ENCODE measurements at regions not wholly inside any gene's neighbourhood (a gene's known extent, or its start where the extent isn't known, plus 50 kb on each side); places are given as distances from the start of the nearest gene placed in this dataset.
"Not testable (repeated sequence)": the region's sequence is repeated elsewhere in the genome, so short reads cannot be mapped to it uniquely, and the experiment has no call there.

DNA sequence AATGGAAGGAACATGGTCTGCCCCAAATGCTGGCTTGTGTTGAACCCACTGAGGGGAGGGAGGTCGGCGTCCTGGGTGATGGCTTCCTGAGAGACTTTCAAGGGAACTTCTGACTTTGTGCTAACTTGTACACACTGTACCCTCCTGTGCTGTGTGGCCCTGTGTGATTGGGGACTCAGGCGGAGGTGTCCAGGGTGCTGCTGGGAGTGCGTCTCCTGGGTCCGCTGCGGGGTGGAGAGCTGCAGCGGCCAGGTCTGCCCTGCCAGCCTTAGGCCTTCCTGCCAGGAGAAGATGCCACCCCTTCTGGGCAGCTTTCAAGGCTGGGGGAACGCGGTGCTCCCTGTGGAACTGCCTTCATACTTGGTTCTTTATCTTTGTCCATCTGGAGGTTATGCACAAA is 170.1 kb downstream of the URI1 start:
- no peaks in the 10 kb centered on the region for H3K27me3 ChIP-seq
- no peaks in the 10 kb centered on the region for H3K9me3 ChIP-seq
- no peak overlapping the region for H3K9ac ChIP-seq (ENCODE audit: low read depth in 2 of 2, low read length in 2 of 2)
- H3K4me1 ChIP-seq, result no peaks in the 10 kb centered on the region
- TF ChIP-seq, protein P1, sequence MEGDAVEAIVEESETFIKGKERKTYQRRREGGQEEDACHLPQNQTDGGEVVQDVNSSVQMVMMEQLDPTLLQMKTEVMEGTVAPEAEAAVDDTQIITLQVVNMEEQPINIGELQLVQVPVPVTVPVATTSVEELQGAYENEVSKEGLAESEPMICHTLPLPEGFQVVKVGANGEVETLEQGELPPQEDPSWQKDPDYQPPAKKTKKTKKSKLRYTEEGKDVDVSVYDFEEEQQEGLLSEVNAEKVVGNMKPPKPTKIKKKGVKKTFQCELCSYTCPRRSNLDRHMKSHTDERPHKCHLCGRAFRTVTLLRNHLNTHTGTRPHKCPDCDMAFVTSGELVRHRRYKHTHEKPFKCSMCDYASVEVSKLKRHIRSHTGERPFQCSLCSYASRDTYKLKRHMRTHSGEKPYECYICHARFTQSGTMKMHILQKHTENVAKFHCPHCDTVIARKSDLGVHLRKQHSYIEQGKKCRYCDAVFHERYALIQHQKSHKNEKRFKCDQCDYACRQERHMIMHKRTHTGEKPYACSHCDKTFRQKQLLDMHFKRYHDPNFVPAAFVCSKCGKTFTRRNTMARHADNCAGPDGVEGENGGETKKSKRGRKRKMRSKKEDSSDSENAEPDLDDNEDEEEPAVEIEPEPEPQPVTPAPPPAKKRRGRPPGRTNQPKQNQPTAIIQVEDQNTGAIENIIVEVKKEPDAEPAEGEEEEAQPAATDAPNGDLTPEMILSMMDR (IDR thresholded peaks at IDR 0.05), result no peak
- H3K4me3 ChIP-seq, result no peak overlapping the region
- intact Hi-C loops (cut with DNase I), result no loop called here
- DNase-seq, result no peak
- H3K36me3 ChIP-seq, result no peaks in the 10 kb centered on the region
- H3K27ac ChIP-seq, result no peak overlapping the region

DNA sequence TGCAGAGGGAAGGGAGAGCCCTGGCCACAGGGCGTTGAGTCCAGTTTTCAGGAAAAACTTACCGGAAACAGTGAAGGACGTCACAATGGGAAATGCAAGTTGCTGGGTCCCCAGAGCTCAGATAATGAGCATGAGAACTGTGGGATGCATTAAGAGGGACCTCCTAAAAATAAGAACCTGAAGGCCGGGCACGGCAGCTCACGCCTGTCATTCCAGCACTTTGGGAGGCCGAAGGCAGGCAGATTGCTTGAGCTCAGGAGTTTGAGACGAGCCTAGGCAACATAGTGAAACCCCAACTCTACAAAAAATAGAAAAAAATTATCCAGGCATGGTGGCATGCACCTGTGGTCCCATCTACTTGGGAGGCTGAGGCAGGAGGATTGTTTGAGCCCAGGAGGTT is 170.6 kb downstream of the URI1 start:
- Histone ChIP-seq H3K27me3 (no peaks in the 10 kb centered on the region), H3K9ac (ENCODE audit: low read depth in 2 of 2, low read length in 2 of 2) (no peak overlapping the region), H3K4me1 (no peaks in the 10 kb centered on the region), H3K4me3 (no peak overlapping the region), H3K9me3 (no peaks in the 10 kb centered on the region), H3K27ac (no peak overlapping the region), H3K36me3 (no peaks in the 10 kb centered on the region)
- no peak for DNase-seq
- TF ChIP-seq, protein P1 (IDR thresholded peaks at IDR 0.05), result no peak
- intact Hi-C loops (cut with DNase I), result no loop called here

DNA sequence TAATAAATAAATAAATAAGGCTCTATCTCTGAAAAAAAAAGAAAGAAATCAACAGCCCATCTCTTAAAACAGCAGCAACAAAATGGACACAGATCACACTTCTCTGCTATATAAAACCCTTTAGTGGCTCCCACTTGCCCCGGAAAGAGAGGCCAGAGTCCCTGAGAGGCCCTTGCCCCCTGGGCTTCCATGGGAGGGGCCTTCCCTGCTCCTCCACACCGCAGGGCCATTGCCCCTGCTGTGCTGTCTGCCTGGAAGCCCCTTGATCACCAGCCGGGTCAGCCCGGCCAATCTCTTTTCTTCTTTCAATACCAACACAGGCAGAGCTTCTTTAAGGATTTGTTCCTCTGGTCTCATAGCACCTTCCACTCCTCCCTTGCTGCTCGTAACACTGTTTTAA is 171.1 kb downstream of the URI1 start:
- DNase-seq, result no peak
- Histone ChIP-seq H3K9ac (ENCODE audit: low read depth in 2 of 2, low read length in 2 of 2) (no peak overlapping the region), H3K4me3 (no peak overlapping the region), H3K4me1 (no peaks in the 10 kb centered on the region), H3K36me3 (no peaks in the 10 kb centered on the region), H3K9me3 (no peaks in the 10 kb centered on the region), H3K27me3 (no peaks in the 10 kb centered on the region), H3K27ac (no peak overlapping the region)
- intact Hi-C loops (cut with DNase I), result no loop called here
- TF ChIP-seq, protein P1 (IDR thresholded peaks at IDR 0.05), result no peak

DNA sequence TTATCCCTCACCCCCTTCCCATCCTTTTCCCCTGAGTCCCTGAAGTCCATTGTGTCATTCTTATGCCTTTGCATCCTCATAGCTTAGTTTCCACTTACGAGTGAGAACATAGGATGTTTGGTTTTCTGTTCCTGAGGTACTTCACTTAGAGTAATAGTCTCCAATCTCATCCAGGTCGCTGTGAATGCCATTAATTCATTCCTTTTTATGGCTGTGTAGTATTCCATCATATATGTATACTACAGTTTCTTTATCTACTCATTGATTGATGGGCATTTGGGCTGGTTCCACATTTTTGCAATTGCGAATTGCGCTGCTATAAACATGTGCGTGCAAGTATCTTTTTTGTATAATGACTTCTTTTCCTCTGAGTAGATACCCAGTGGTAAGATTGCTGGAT is 172.1 kb downstream of the URI1 start:
- H3K9ac ChIP-seq (ENCODE audit: low read depth in 2 of 2, low read length in 2 of 2); H3K4me3 ChIP-seq; H3K27ac ChIP-seq; H3K9me3 ChIP-seq; DNase-seq; H3K36me3 ChIP-seq; intact Hi-C loops (cut with DNase I); H3K4me1 ChIP-seq; H3K27me3 ChIP-seq: not testable (repeated sequence)

DNA sequence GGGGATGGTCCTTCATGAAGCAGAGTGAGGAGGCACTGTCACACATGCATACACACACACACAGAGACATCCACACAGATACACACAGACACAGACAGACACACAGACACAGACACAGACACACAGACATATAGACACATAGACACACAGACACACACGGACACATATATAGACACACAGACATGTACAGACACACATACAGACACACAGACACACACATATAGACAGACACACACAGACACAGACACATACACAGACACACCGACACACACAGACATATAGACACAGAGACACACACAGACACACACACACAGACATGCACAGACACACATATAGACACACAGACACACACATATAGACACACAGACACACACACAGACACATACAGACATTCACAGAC is 173.9 kb downstream of the URI1 start:
- Histone ChIP-seq H3K27ac (no peak overlapping the region), H3K27me3 (no peaks in the 10 kb centered on the region), H3K36me3 (no peaks in the 10 kb centered on the region), H3K4me3 (no peak overlapping the region), H3K4me1 (no peaks in the 10 kb centered on the region), H3K9me3 (no peaks in the 10 kb centered on the region), H3K9ac (ENCODE audit: low read depth in 2 of 2, low read length in 2 of 2) (no peak overlapping the region)
- intact Hi-C loops (cut with DNase I), result no loop called here
- TF ChIP-seq, protein P1 (IDR thresholded peaks at IDR 0.05), result no peak
- no peak for DNase-seq

DNA sequence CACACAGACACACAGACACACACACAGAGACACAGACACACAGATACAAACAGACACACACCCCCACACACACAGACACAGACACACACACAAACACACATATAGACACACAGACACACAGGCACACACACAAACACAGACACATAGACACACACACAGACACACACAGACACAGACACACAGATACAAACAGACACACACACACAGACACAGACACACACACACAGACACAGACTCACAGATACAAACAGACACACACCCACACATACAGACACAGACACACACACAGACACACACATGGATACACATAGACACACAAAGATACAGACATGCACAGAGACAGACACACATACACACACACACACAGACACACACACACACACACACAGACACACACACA is 174.5 kb downstream of the URI1 start:
- H3K27me3 ChIP-seq, result no peaks in the 10 kb centered on the region
- intact Hi-C loops (cut with DNase I), result no loop called here
- DNase-seq, result no peak

More for the DNA sequence above, 174.5 kb downstream of the URI1 start:
- Histone ChIP-seq H3K9me3 (no peaks in the 10 kb centered on the region), H3K27ac (no peak overlapping the region), H3K9ac (ENCODE audit: low read depth in 2 of 2, low read length in 2 of 2) (no peak overlapping the region), H3K4me1 (no peaks in the 10 kb centered on the region), H3K36me3 (no peaks in the 10 kb centered on the region), H3K4me3 (no peak overlapping the region)
- TF ChIP-seq, protein P1 (IDR thresholded peaks at IDR 0.05), result no peak
